ENCODE measurements at regions not wholly inside any gene's neighbourhood (a gene's known extent, or its start where the extent isn't known, plus 50 kb on each side); places are given as distances from the start of the nearest gene placed in this dataset.

DNA sequence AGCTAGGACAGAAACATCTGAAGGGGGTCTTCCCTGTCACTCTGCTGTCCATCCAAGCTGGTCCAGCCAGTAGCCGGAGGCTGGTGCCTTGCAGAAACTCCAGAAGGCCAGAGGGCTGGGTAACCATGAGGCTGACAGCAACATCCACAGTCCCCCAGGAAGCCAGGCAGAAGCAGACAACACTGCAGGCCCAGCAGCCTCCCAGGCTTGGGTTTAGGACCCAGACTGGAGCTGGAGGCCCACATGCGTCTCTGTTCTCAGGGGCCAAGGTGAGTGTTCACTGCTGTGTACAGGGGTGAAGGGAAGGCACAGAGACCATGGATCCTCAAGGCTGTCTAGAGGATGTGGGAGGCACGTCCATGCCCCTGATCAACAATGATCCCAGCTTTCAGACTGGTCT, 136.4 kb upstream of the PRMT8 start:
- intact Hi-C loops (cut with micrococcal nuclease) (no loop called here), dilution Hi-C loops (cut with MboI; ENCODE audit: extremely low pct_ligation_motif_present, low sequenced_read_pairs) (no loop called here)
- no peak overlapping the region for H3K4me2 ChIP-seq (ENCODE audit: insufficient read depth, low read length)
- no peak overlapping the region for H3K27ac ChIP-seq (ENCODE audit: insufficient read depth, low read depth, low read length)
- no TSS peak for BruUV-seq (replicated peaks)
- no peaks in the 10 kb centered on the region for H3K79me2 ChIP-seq (ENCODE audit: control insufficient read depth, insufficient read depth, low read length)
- H3K27me3 ChIP-seq (ENCODE audit: control insufficient read depth in 2 of 2, insufficient read depth in 2 of 2, low read length in 2 of 2): peaks cover 0 to 3% of the 10 kb centered on the region in 2 experiments
- ChIA-PET CTCF (interaction anchor here (1.5 kb wide), 1 partner anchor 54 kb away, joined by 4 read pairs; no protein-coding TSS in a partner anchor), POLR2A (no interaction called here)
- H3K4me3 ChIP-seq (replicated peaks in 1 of 3; ENCODE audit: insufficient read depth in 1 of 3, low read depth in 1 of 3, low read length in 3 of 3): no peak overlapping the region
- FAIRE-seq (no peak), DNase-seq (ENCODE audit: low read depth, low spot score) (no peak)
- H3K9ac ChIP-seq (replicated peaks; ENCODE audit: extremely low read depth, insufficient read depth, low read length): no peak overlapping the region
- no peaks in the 10 kb centered on the region for H3K9me1 ChIP-seq (replicated peaks; ENCODE audit: control insufficient read depth, extremely low read depth, insufficient read depth, low read length)
- H2AFZ ChIP-seq (ENCODE audit: low read depth, low read length): no peak overlapping the region
- TF ChIP-seq, protein P1, sequence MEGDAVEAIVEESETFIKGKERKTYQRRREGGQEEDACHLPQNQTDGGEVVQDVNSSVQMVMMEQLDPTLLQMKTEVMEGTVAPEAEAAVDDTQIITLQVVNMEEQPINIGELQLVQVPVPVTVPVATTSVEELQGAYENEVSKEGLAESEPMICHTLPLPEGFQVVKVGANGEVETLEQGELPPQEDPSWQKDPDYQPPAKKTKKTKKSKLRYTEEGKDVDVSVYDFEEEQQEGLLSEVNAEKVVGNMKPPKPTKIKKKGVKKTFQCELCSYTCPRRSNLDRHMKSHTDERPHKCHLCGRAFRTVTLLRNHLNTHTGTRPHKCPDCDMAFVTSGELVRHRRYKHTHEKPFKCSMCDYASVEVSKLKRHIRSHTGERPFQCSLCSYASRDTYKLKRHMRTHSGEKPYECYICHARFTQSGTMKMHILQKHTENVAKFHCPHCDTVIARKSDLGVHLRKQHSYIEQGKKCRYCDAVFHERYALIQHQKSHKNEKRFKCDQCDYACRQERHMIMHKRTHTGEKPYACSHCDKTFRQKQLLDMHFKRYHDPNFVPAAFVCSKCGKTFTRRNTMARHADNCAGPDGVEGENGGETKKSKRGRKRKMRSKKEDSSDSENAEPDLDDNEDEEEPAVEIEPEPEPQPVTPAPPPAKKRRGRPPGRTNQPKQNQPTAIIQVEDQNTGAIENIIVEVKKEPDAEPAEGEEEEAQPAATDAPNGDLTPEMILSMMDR (IDR thresholded peaks at IDR 0.05; ENCODE audit: extremely low read depth in 1 of 2, insufficient read depth in 1 of 2, low read depth in 1 of 2, low read length in 2 of 2): no peak
- TF ChIP-seq POLR2A (IDR thresholded peaks at IDR 0.05; ENCODE audit: low read depth, low read length): no peak
- TF ChIP-seq GATA2 (IDR thresholded peaks at IDR 0.05; ENCODE audit: insufficient read depth, insufficient read length, low read depth, low read length): no peak
- TF ChIP-seq, protein P2, sequence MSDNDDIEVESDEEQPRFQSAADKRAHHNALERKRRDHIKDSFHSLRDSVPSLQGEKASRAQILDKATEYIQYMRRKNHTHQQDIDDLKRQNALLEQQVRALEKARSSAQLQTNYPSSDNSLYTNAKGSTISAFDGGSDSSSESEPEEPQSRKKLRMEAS (IDR thresholded peaks at IDR 0.05; ENCODE audit: insufficient read depth, insufficient read length): no peak
- TF ChIP-seq EZH2 (IDR thresholded peaks at IDR 0.05; ENCODE audit: borderline replicate concordance, low read depth, low read length, severe bottlenecking): no peak
- no peak for TF ChIP-seq MYC (IDR thresholded peaks at IDR 0.05; ENCODE audit: low read depth, low read length)
- H4K20me1 ChIP-seq (replicated peaks; ENCODE audit: control insufficient read depth, extremely low read depth, insufficient read depth, low read length): no peaks in the 10 kb centered on the region
- H3K36me3 ChIP-seq (ENCODE audit: control insufficient read depth in 2 of 2, extremely low read depth in 1 of 2, insufficient read depth in 2 of 2, low read length in 2 of 2): no peaks in the 10 kb centered on the region
- no peaks in the 10 kb centered on the region for H3K9me3 ChIP-seq (replicated peaks; ENCODE audit: control insufficient read depth, insufficient read depth, low read length)
- no peaks in the 10 kb centered on the region for H3K4me1 ChIP-seq (ENCODE audit: control insufficient read depth, extremely low read depth, insufficient read depth, low read length)

DNA sequence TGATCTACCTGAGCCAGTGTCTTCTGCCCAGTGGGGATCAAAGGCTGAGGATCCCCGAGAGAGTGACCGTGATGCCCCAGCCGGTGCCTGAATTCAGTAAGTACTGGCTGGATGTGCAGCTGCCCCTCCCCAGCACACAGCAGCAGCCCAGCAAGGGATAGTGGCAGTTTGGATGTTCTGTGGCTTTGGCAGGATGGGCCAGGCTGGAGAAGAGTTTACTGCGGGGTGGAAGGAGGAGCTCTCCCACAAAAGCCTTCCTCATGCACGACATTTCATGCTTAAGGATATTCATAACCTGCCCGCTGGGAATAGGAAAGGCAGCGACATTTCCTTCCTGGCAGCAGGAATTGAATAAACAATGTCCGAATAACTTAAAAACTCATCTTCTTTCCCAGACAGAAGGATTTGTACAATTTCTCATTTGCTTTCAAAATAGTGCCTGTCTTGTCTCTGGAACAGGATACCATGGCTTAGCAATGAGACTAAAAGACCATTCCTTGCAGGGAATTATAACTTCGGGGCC, 135.6 kb upstream of the PRMT8 start:
- Histone ChIP-seq H3K4me2 (ENCODE audit: insufficient read depth, low read length) (no peak overlapping the region), H2AFZ (ENCODE audit: low read depth, low read length) (no peak overlapping the region), H3K27ac (ENCODE audit: insufficient read depth, low read depth, low read length) (no peak overlapping the region), H3K4me3 (replicated peaks in 1 of 3; ENCODE audit: insufficient read depth in 1 of 3, low read depth in 1 of 3, low read length in 3 of 3) (no peak overlapping the region), H3K9me3 (replicated peaks; ENCODE audit: control insufficient read depth, insufficient read depth, low read length) (no peaks in the 10 kb centered on the region), H4K20me1 (replicated peaks; ENCODE audit: control insufficient read depth, extremely low read depth, insufficient read depth, low read length) (no peaks in the 10 kb centered on the region), H3K9me1 (replicated peaks; ENCODE audit: control insufficient read depth, extremely low read depth, insufficient read depth, low read length) (no peaks in the 10 kb centered on the region), H3K4me1 (ENCODE audit: control insufficient read depth, extremely low read depth, insufficient read depth, low read length) (no peaks in the 10 kb centered on the region), H3K9ac (replicated peaks; ENCODE audit: extremely low read depth, insufficient read depth, low read length) (no peak overlapping the region), H3K36me3 (ENCODE audit: control insufficient read depth in 2 of 2, extremely low read depth in 1 of 2, insufficient read depth in 2 of 2, low read length in 2 of 2) (no peaks in the 10 kb centered on the region), H3K79me2 (ENCODE audit: control insufficient read depth, insufficient read depth, low read length) (no peaks in the 10 kb centered on the region), H3K27me3 (ENCODE audit: control insufficient read depth in 2 of 2, insufficient read depth in 2 of 2, low read length in 2 of 2) (peaks cover 0 to 2% of the 10 kb centered on the region in 2 experiments)
- ChIA-PET POLR2A (no interaction called here), CTCF (no interaction called here)
- FAIRE-seq (no peak), DNase-seq (ENCODE audit: low read depth, low spot score) (no peak)
- TF ChIP-seq, protein P2 (IDR thresholded peaks at IDR 0.05; ENCODE audit: insufficient read depth, insufficient read length): no peak
- TF ChIP-seq EZH2 (IDR thresholded peaks at IDR 0.05; ENCODE audit: borderline replicate concordance, low read depth, low read length, severe bottlenecking): no peak
- TF ChIP-seq, protein P1 (IDR thresholded peaks at IDR 0.05; ENCODE audit: extremely low read depth in 1 of 2, insufficient read depth in 1 of 2, low read depth in 1 of 2, low read length in 2 of 2): no peak
- intact Hi-C loops (cut with micrococcal nuclease): no loop called here
- BruUV-seq (replicated peaks): no TSS peak
- dilution Hi-C loops (cut with MboI; ENCODE audit: extremely low pct_ligation_motif_present, low sequenced_read_pairs): no loop called here
